Right lobe of liver (tissue), 6 donors: ENCODE measurements at regions not wholly inside any gene's neighbourhood (a gene's known extent, or its start where the extent isn't known, plus 50 kb on each side); places are given as distances from the start of the nearest gene placed in this dataset.

Source experiments
- ATAC-seq, 4 donors: fragments of 200-7000 bp; cut with Tn5 transposase; one replicate each; pipeline ENCODE4 v1.9.1; 2020; ENCODE audit warnings: mild to moderate bottlenecking in 4 of 4, moderate library complexity in 4 of 4
- DNase-seq, 3 donors: peaks; one replicate each; pipeline ENCODE4 v3.0.0-alpha.2; 2020
- H3K27ac ChIP-seq, 3 donors: fragments of 200-600 bp; one replicate each; pipeline ENCODE4 v1.8.0; 2022
- H3K27me3 ChIP-seq, 2 donors: fragments of 200-600 bp; one replicate each; pipeline ENCODE4 v1.8.0; 2022
- H3K36me3 ChIP-seq, 4 donors: fragments of 200-600 bp; sonication (generic) in 1 of 4; one replicate each; pipeline versions ENCODE4 v1.5.1 to v1.8.0; 2017 to 2022; ENCODE audit warnings: control low read depth in 1 of 4
- H3K4me1 ChIP-seq, 4 donors: fragments of 200-600 bp; sonication (generic) in 1 of 4; one replicate each; pipeline versions ENCODE4 v1.5.1 to v1.8.0; 2017 to 2022; ENCODE audit warnings: control low read depth in 1 of 4
- H3K4me3 ChIP-seq, 3 donors: fragments of 200-600 bp; one replicate each; pipeline ENCODE4 v1.8.0; 2022
- H3K9me3 ChIP-seq, 4 donors: fragments of 200-600 bp; sonication (generic) in 1 of 4; one replicate each; pipeline versions ENCODE4 v1.5.1 to v1.8.0; 2017 to 2022; ENCODE audit warnings: control low read depth in 1 of 4
- POLR2A ChIP-seq: fragments of 450-650 bp; IDR thresholded peaks from one replicate; pipeline ENCODE4 v1.6.1; 2017; ENCODE audit warnings: antibody characterized with exemption, mild to moderate bottlenecking
- WGBS: methylation state at CpG from one replicate; pipeline ENCODE4 v1.1.6; 2018; ENCODE audit warnings: low coverage, low lambda C conversion rate; ENCODE audit not compliant: insufficient coverage; ENCODE audit errors: missing lambda C conversion rate; 5-methylcytosine and 5-hydroxymethylcytosine counted together
- intact Hi-C, 2 donors: fragments of 100-400 bp; cut with DNase I; formaldehyde crosslinking; loops; one replicate each; pipeline versions ENCODE4 v1.11.2 to v1.14.1; 2022
- TF ChIP-seq, protein P1 (sequence below), 4 donors: fragments of 200-600 bp in 3 of 4; fragments of 450-650 bp in 1 of 4; IDR thresholded peaks; one replicate each; pipeline versions ENCODE4 v1.5.1 to v1.8.0; 2016 to 2022; ENCODE audit warnings: antibody characterized with exemption in 4 of 4, mild to moderate bottlenecking in 2 of 4
- donor health status: DM: no; HTN: yes; CAD: no.
- donor health status: DM: no; HTN: no; CAD: no.
- donor health status: DM: no; HTN: no; CAD: no.
- donor health status: DM: no; HTN: yes; CAD: no.
- donor health status: DM: no; HTN: yes; CAD: no.

DNA sequence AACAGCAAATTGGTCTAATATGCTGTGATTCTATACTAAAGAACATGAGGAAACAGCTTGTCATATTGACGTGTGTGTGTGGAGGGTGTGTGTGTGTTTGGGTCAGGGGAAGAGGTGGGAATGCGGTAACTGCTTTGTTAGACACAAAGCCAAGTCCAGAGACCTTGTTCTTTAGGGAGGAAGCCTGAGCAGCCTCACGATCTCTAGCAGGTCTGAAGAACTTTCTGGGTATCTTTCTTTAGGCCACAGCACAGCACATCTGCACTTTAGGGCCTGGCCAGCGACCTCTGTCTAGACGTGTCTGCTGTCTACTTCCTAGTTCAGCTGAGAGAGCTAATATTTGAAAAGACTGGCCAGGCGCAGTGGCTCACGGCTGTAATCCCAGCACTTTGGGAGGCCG lies 220.0 kb upstream of the TPRG1 start:
- DNase-seq: peak in 1 of 3 donors; percentile 44
- TF ChIP-seq, protein P1, sequence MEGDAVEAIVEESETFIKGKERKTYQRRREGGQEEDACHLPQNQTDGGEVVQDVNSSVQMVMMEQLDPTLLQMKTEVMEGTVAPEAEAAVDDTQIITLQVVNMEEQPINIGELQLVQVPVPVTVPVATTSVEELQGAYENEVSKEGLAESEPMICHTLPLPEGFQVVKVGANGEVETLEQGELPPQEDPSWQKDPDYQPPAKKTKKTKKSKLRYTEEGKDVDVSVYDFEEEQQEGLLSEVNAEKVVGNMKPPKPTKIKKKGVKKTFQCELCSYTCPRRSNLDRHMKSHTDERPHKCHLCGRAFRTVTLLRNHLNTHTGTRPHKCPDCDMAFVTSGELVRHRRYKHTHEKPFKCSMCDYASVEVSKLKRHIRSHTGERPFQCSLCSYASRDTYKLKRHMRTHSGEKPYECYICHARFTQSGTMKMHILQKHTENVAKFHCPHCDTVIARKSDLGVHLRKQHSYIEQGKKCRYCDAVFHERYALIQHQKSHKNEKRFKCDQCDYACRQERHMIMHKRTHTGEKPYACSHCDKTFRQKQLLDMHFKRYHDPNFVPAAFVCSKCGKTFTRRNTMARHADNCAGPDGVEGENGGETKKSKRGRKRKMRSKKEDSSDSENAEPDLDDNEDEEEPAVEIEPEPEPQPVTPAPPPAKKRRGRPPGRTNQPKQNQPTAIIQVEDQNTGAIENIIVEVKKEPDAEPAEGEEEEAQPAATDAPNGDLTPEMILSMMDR (IDR thresholded peaks at IDR 0.05): no peak
- TF ChIP-seq POLR2A: peak; percentile 17
- peak overlapping the region; percentile 78 to 98 (median 97) for H3K27ac ChIP-seq
- 30% methylated on average over 6 of the region's 8 CpGs for WGBS
- no peak for ATAC-seq
- no peaks in the 10 kb centered on the region for H3K36me3 ChIP-seq
- intact Hi-C loops: no loop called here
- H3K4me1 ChIP-seq: peaks cover 0 to 37% (median 14%) of the 10 kb centered on the region in 4 donors
- H3K9me3 ChIP-seq: no peaks in the 10 kb centered on the region
- H3K27me3 ChIP-seq: no peaks in the 10 kb centered on the region
- no peak overlapping the region for H3K4me3 ChIP-seq

DNA sequence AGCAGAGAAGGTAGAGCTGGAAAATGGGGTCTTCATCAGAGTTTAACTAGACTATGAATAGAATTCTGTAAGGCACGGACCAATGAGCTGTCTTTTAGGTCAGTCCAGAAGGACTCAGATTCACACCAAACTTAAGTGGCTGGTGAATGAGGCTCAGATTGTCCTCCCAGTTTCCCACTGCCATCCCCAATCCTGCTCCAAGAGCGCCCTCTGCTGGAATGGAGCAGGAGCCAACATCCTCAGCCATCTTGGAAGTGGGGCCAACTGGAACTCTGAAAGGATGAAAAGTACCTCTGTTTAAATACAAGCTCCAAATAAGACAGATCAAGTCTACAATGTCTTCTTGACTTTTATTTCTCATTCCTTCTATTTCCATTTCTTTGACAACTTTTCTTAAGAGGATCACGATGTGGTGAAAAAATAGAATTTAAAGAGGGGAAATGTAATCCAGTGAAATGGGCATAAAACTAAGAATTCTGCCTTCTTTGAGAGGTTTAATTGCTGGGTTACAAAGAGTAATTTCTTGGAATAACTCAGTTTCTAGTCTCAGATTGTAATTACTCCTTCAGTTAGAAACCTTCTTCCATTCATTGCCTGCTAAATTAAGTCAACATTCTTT lies 217.1 kb upstream of the TPRG1 start:
- H3K36me3 ChIP-seq: no peaks in the 10 kb centered on the region
- ATAC-seq: peak; percentile 65 to 78 (median 75)
- peak; percentile 78 to 84 (median 80) for DNase-seq
- H3K27me3 ChIP-seq: no peaks in the 10 kb centered on the region
- H3K27ac ChIP-seq: no peak overlapping the region
- 33% methylated on average over 3 of the region's 3 CpGs for WGBS
- H3K4me1 ChIP-seq: peaks cover 0 to 45% (median 14%) of the 10 kb centered on the region in 4 donors
- H3K9me3 ChIP-seq: no peaks in the 10 kb centered on the region
- intact Hi-C loops: no loop called here
- no peak overlapping the region for H3K4me3 ChIP-seq
- TF ChIP-seq, protein P1 (IDR thresholded peaks at IDR 0.05): peak; percentile 94 to 98 (median 96)
- TF ChIP-seq POLR2A: no peak

DNA sequence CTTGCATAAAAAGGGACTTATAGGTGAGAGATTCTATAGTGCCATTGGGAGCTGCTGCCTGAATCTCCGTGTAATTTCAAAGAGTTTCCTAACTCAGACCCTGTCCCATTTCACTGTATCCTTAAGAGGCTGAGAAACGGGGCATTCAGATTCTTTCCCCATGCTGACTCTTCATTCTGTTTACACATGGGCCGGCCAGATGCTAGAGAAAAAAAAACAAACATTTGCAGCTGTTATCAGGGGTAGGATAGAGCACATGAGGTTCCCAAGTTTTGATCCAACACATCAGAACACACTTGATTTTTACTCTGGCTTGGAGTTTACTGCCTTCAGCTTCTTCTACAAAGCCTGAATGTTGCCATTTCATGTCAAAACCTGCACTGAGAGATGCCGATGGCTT lies 215.9 kb upstream of the TPRG1 start:
- Histone ChIP-seq H3K27ac (peak overlapping the region in 1 of 3 donors; percentile 42), H3K4me1 (peaks cover 0 to 37% (median 10%) of the 10 kb centered on the region in 4 donors), H3K27me3 (no peaks in the 10 kb centered on the region), H3K9me3 (no peaks in the 10 kb centered on the region), H3K4me3 (no peak overlapping the region), H3K36me3 (no peaks in the 10 kb centered on the region)
- intact Hi-C loops: no loop called here
- TF ChIP-seq, protein P1 (IDR thresholded peaks at IDR 0.05): no peak
- ATAC-seq (peak; percentile 31 to 64 (median 52)), DNase-seq (no peak)
- WGBS: 39% methylated on average over 4 of the region's 4 CpGs

DNA sequence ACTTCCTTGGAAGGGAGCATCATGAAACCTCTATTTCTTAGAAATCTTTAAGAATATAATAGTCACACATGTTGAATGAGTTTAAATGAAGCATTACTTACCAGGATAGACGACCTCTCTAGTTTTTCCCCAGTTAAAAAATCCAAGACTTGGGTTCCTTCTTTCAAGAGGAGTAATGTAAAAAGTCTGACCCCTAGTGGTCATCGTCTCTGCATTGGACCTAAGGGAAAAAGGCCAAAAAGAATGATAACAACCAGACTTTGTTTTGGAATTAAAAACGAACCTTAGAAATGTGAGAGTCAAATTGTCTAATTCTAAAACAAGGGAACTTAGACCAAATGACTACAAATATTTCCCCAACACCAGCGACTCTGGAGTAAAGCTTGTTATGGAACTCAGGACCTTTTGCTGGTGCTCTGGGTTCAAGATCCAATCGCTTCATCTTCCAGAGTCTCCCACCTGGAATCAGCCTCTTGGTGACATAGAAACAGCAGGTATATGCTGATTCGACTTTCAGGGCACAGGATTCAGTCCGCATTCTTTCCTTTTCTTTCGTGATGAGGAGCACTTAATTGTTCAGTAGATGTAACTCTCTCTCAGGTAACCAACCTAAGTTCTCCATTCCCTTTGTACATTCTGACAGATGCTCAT lies 214.8 kb upstream of the TPRG1 start:
- peaks cover 0 to 27% (median 7%) of the 10 kb centered on the region in 4 donors for H3K4me1 ChIP-seq
- ATAC-seq (peak; percentile 27 to 49 (median 44)), DNase-seq (no peak)
- no peaks in the 10 kb centered on the region for H3K36me3 ChIP-seq
- H3K27me3 ChIP-seq: no peaks in the 10 kb centered on the region
- no peak for TF ChIP-seq POLR2A
- TF ChIP-seq, protein P1 (IDR thresholded peaks at IDR 0.05): peak; percentile 67 to 83 (median 74)
- no peaks in the 10 kb centered on the region for H3K9me3 ChIP-seq
- intact Hi-C loops: no loop called here
- H3K4me3 ChIP-seq: no peak overlapping the region
- H3K27ac ChIP-seq: peak overlapping the region in 1 of 3 donors; percentile 42
- WGBS: 27% methylated on average over 7 of the region's 8 CpGs
